ENCODE measurements at regions not wholly inside any gene's neighbourhood (a gene's known extent, or its start where the extent isn't known, plus 50 kb on each side); places are given as distances from the start of the nearest gene placed in this dataset.

DNA sequence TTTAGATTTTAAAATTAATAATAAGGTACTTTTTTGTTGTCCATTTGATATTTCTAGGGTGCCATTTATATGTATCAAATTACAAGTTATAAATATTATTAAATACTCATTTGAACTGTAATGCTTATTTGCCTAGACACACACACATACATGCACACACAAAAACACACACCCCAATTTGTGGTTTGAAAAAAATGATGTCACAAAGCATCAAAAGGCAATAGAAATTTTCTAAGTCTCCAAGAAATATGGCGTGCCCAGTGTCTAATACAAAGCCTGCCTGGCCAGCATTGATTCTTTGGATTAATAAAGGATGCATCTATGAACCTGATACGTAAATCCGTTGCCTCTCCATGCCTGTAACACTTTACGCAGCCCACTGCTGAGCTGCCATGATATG, 252.8 kb upstream of the BLID start:
- Histone ChIP-seq H3K27ac (no peak overlapping the region), H3K9me3 (no peaks in the 10 kb centered on the region), H3K4me1 (peaks cover 0 to 13% (median 9%) of the 10 kb centered on the region in 4 donors), H3K27me3 (no peaks in the 10 kb centered on the region), H3K4me3 (no peak overlapping the region), H3K36me3 (no peaks in the 10 kb centered on the region)
- TF ChIP-seq POLR2A (IDR thresholded peaks at IDR 0.05) (no peak), CTCF (IDR thresholded peaks at IDR 0.05) (no peak), POLR2AphosphoS5 (IDR thresholded peaks at IDR 0.05) (no peak), EP300 (IDR thresholded peaks at IDR 0.05) (no peak)
- DNase-seq: no peak
- WGBS, 2 donors: 89 to 91% methylated on average over 4 of the region's 4 CpGs
- intact Hi-C loops (cut with DNase I): no loop called here

DNA sequence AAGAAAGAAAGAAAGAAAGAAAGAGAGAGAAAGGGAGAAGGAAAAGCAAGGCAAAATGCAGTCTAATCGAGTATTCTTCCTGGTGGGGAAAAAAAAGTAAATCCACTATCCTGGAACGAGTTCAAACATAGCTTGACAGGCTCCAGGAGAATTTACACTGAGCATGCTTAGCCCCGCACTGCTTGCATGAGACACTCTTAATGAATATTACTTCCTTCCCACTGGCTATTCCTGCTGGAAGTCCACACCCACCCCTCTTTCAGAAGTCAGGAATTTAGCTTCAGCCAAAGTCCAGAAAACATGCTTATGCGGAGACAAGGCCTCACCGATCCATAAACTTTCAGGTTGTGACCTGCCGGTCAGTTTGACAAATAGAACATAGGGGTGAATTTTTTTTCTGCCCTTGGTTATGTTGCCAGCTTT, 251.8 kb upstream of the BLID start:
- peak in 1 of 4 donors; percentile 57 for TF ChIP-seq POLR2AphosphoS5 (IDR thresholded peaks at IDR 0.05)
- no peak for TF ChIP-seq POLR2A (IDR thresholded peaks at IDR 0.05)
- Histone ChIP-seq H3K27me3 (no peaks in the 10 kb centered on the region), H3K9me3 (no peaks in the 10 kb centered on the region), H3K36me3 (no peaks in the 10 kb centered on the region), H3K27ac (peak overlapping the region; percentile 4 to 45 (median 33)), H3K4me1 (peaks cover 0 to 13% (median 9%) of the 10 kb centered on the region in 4 donors), H3K4me3 (no peak overlapping the region)
- DNase-seq: peak; percentile 67
- 25 to 45% methylated on average over 6 of the region's 6 CpGs for WGBS, 2 donors
- intact Hi-C loops (cut with DNase I): no loop called here

DNA sequence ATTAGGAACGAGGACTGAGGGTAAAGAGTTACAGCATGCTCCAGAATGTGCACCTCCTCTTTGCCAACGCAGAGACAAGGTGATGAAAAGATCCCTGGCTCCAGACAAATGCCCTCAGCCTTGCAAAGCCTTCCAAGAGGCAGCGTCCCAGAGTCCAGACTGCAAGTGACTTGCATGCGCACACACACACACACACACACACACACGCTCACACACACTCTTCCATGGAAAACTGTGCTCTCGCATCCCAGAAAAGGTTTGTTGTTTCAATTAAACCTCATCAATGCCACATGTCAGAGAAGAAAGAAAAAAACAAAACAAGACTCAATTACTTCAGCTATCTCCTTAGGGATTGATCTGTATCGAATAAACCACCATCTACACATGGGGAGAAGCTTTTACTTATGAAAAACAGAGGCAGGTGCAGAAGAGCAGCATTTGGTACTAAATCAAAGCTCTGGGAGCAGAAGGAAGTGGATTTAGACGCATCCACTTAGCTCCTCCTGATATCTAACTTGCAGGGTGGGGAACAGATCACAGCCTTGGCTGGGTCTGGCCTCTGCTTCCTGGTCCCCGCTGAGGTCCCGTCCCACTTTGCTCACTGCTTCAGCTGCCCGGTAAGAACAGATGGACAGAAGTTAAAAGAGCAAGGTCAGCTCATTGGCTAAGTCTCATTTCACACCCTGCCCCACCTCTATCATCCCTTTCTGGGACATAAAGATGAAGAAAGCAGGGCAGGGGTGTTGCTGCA, 249.8 kb upstream of the BLID start:
- peaks cover 0 to 13% (median 9%) of the 10 kb centered on the region in 4 donors for H3K4me1 ChIP-seq
- H3K4me3 ChIP-seq: peak overlapping the region in 1 of 4 donors; percentile 11
- H3K9me3 ChIP-seq: no peaks in the 10 kb centered on the region
- H3K36me3 ChIP-seq: no peaks in the 10 kb centered on the region
- H3K27me3 ChIP-seq: no peaks in the 10 kb centered on the region
- 67 to 75% methylated on average over 11 of the region's 11 CpGs for WGBS, 2 donors
- intact Hi-C loops (cut with DNase I): no loop called here
- TF ChIP-seq EP300 (IDR thresholded peaks at IDR 0.05) (no peak), POLR2AphosphoS5 (IDR thresholded peaks at IDR 0.05) (no peak), CTCF (IDR thresholded peaks at IDR 0.05) (no peak), POLR2A (IDR thresholded peaks at IDR 0.05) (no peak)
- H3K27ac ChIP-seq: peak overlapping the region in 2 of 4 donors; percentile 1 to 3
- DNase-seq: no peak

DNA sequence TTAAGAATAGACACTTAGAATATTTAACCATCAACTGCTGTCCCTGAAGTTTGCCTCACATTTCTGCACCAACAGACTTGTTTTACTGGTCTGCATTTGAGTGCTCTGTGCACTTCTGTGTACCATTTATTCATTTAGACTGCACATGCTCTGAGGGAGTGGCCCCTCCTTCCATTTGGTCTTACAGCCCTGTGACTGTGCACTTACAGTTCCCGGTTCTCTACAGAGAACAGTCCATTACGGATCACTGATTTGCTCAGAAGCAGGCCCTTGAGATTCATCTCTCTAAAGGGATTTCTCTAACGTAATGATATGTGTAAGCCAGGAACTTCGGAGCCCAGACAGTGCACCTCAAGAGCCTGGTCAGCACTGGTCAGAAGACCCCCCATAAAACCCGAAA, 247.3 kb upstream of the BLID start:
- intact Hi-C loops (cut with DNase I): no loop called here
- TF ChIP-seq POLR2A (IDR thresholded peaks at IDR 0.05): no peak
- no peak for TF ChIP-seq CTCF (IDR thresholded peaks at IDR 0.05)
- TF ChIP-seq POLR2AphosphoS5 (IDR thresholded peaks at IDR 0.05): no peak
- TF ChIP-seq EP300 (IDR thresholded peaks at IDR 0.05): no peak

GRCh38 chr11:122362381-122362780, 246.4 kb upstream of the BLID start:
- Histone ChIP-seq H3K27me3 (no peaks in the 10 kb centered on the region), H3K27ac (no peak overlapping the region), H3K9me3 (no peaks in the 10 kb centered on the region), H3K36me3 (no peaks in the 10 kb centered on the region), H3K4me1 (peaks cover 0 to 4% (median 3%) of the 10 kb centered on the region in 4 donors), H3K4me3 (no peak overlapping the region)
- WGBS, 2 donors: 91 to 92% methylated on average over 2 of the region's 2 CpGs
- TF ChIP-seq CTCF (IDR thresholded peaks at IDR 0.05) (no peak), EP300 (IDR thresholded peaks at IDR 0.05) (no peak), POLR2AphosphoS5 (IDR thresholded peaks at IDR 0.05) (no peak), POLR2A (IDR thresholded peaks at IDR 0.05) (no peak)
- no peak for DNase-seq
- intact Hi-C loops (cut with DNase I): no loop called here

More for the DNA sequence above, 247.3 kb upstream of the BLID start:
- Histone ChIP-seq H3K36me3 (no peaks in the 10 kb centered on the region), H3K27ac (no peak overlapping the region), H3K9me3 (no peaks in the 10 kb centered on the region), H3K4me1 (peaks cover 0 to 13% (median 9%) of the 10 kb centered on the region in 4 donors), H3K4me3 (no peak overlapping the region), H3K27me3 (no peaks in the 10 kb centered on the region)
- DNase-seq: no peak
- 68 to 84% methylated on average over 5 of the region's 5 CpGs for WGBS, 2 donors
